ENCODE measurements at regions not wholly inside any gene's neighbourhood (a gene's known extent, or its start where the extent isn't known, plus 50 kb on each side); places are given as distances from the start of the nearest gene placed in this dataset.

- H3K79me2 ChIP-seq (ENCODE audit: insufficient read depth, low read length), result no peaks in the 10 kb centered on the region
- no peak overlapping the region for H4K5ac ChIP-seq (ENCODE audit: insufficient read length, low read depth, low read length)
- H4K91ac ChIP-seq (ENCODE audit: insufficient read length, low read depth, low read length), result no peak overlapping the region
- H2BK15ac ChIP-seq (ENCODE audit: low read depth, low read length), result no peak overlapping the region
- H3T11ph ChIP-seq (ENCODE audit: low read length), result no peak overlapping the region
- H2BK120ac ChIP-seq (ENCODE audit: low read depth, low read length, poor library complexity, severe bottlenecking), result no peak overlapping the region
- H3K23ac ChIP-seq (ENCODE audit: insufficient read length, low read depth, low read length), result no peak overlapping the region
- no peak overlapping the region for H3K18ac ChIP-seq (ENCODE audit: insufficient read length, low read depth, low read length)
- Mint-ChIP-seq H3K4me1 (0 out of 4 replicates have a peak, but pooled peaks cover 0 to 3% of the 10 kb centered on the region in 2 experiments), H3K27ac (no peak overlapping the region), H3K9me3 (0 out of 5 replicates have a peak, but pooled peaks cover 0 to 2% of the 10 kb centered on the region in 2 experiments), H3K4me3 (no peak overlapping the region), H3K36me3 (ENCODE audit: insufficient read depth in 1 of 3, low read depth in 3 of 3) (no peaks in the 10 kb centered on the region), H3K27me3 (ENCODE audit: low read depth) (no peaks in the 10 kb centered on the region)
- H2BK20ac ChIP-seq (ENCODE audit: low read depth, low read length, poor library complexity, severe bottlenecking), result no peak overlapping the region
- no peaks in the 10 kb centered on the region for H3K9me3 ChIP-seq (ENCODE audit: control insufficient read depth, low read depth, low read length)
- H3K14ac ChIP-seq (ENCODE audit: insufficient read depth, low read length), result no peak overlapping the region
- H2AK5ac ChIP-seq (ENCODE audit: insufficient read length, low read length), result no peak overlapping the region
- no peak overlapping the region for H2AFZ ChIP-seq (ENCODE audit: low read length)
- no peak for DNase-seq
- no peak overlapping the region for H2BK5ac ChIP-seq (ENCODE audit: insufficient read length, low read length)
- WGBS (ENCODE audit: extremely low coverage, insufficient read length, low lambda C conversion rate), result no CpG with 5 or more reads among the region's 1 CpG
- no peaks in the 10 kb centered on the region for H3K79me1 ChIP-seq (ENCODE audit: insufficient read depth, low read depth, low read length, poor library complexity, severe bottlenecking)
- H3K4ac ChIP-seq (ENCODE audit: low read depth, low read length), result no peak overlapping the region
- no peak overlapping the region for H3K56ac ChIP-seq (ENCODE audit: insufficient read length, low read depth, low read length)
- no peak overlapping the region for H3K27ac ChIP-seq (ENCODE audit: insufficient read length, low read depth, low read length)
- no peak overlapping the region for H3K4me2 ChIP-seq (ENCODE audit: insufficient read depth, insufficient read length, low read length)
- H3K4me1 ChIP-seq (ENCODE audit: insufficient read depth, low read length), result no peaks in the 10 kb centered on the region
- no peak overlapping the region for H3K9ac ChIP-seq (ENCODE audit: extremely low read depth, insufficient read length, low read length)
- no peaks in the 10 kb centered on the region for H3K23me2 ChIP-seq (ENCODE audit: insufficient read length, low read depth, low read length, poor library complexity, severe bottlenecking)
- H3K27me3 ChIP-seq (ENCODE audit: insufficient read depth, low read length), result no peaks in the 10 kb centered on the region
- no peaks in the 10 kb centered on the region for H4K20me1 ChIP-seq (ENCODE audit: control insufficient read depth, insufficient read depth, insufficient read length)
- no peak overlapping the region for H4K8ac ChIP-seq (replicated peaks; ENCODE audit: insufficient read length, low read depth, low read length)
- TF ChIP-seq, protein P1, sequence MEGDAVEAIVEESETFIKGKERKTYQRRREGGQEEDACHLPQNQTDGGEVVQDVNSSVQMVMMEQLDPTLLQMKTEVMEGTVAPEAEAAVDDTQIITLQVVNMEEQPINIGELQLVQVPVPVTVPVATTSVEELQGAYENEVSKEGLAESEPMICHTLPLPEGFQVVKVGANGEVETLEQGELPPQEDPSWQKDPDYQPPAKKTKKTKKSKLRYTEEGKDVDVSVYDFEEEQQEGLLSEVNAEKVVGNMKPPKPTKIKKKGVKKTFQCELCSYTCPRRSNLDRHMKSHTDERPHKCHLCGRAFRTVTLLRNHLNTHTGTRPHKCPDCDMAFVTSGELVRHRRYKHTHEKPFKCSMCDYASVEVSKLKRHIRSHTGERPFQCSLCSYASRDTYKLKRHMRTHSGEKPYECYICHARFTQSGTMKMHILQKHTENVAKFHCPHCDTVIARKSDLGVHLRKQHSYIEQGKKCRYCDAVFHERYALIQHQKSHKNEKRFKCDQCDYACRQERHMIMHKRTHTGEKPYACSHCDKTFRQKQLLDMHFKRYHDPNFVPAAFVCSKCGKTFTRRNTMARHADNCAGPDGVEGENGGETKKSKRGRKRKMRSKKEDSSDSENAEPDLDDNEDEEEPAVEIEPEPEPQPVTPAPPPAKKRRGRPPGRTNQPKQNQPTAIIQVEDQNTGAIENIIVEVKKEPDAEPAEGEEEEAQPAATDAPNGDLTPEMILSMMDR (conservative IDR thresholded peaks at IDR 0.05), result no peak
- no peak overlapping the region for H2BK12ac ChIP-seq (ENCODE audit: insufficient read length, low read depth, low read length)
These were observed 475.7 kb downstream of the DSC3 start for GRCh38 chr18:30566877-30567276.
